ENCODE measurements at regions not wholly inside any gene's neighbourhood (a gene's known extent, or its start where the extent isn't known, plus 50 kb on each side); places are given as distances from the start of the nearest gene placed in this dataset.
"Not testable (repeated sequence)": the region's sequence is repeated elsewhere in the genome, so short reads cannot be mapped to it uniquely, and the experiment has no call there.

- TF ChIP-seq TCF4 (CRISPR knock-in tag; IDR thresholded peaks at IDR 0.05; ENCODE audit: borderline replicate concordance) = no peak
Observed at GRCh38 chr4:167842487-167842886, 249.8 kb upstream of the ANXA10 start (continued).

GRCh38 chr4:167854881-167855280 lies 237.5 kb upstream of the ANXA10 start:
- ATAC-seq = no peak
- TF ChIP-seq ZC3H10 (CRISPR knock-in tag; IDR thresholded peaks at IDR 0.05) = no peak
- TF ChIP-seq TCF4 (CRISPR knock-in tag; IDR thresholded peaks at IDR 0.05; ENCODE audit: borderline replicate concordance) = no peak
- TF ChIP-seq ZFP3 (CRISPR knock-in tag; IDR thresholded peaks at IDR 0.05) = no peak
- no peak for TF ChIP-seq ZNF565 (CRISPR knock-in tag; conservative IDR thresholded peaks at IDR 0.05; ENCODE audit: low read depth)
- TF ChIP-seq CSDC2 (CRISPR knock-in tag; IDR thresholded peaks at IDR 0.05) = no peak
- no peak for TF ChIP-seq ZFP30 (CRISPR knock-in tag; IDR thresholded peaks at IDR 0.05)
- TF ChIP-seq BACH2 (CRISPR knock-in tag; IDR thresholded peaks at IDR 0.05; ENCODE audit: borderline replicate concordance) = no peak
- no peak for TF ChIP-seq SNAI2 (CRISPR knock-in tag; IDR thresholded peaks at IDR 0.05)
- no peak for TF ChIP-seq RARB (CRISPR knock-in tag; IDR thresholded peaks at IDR 0.05)
- no peak for TF ChIP-seq PPARA (CRISPR knock-in tag; IDR thresholded peaks at IDR 0.05; ENCODE audit: borderline replicate concordance)
- TF ChIP-seq ISL1 (CRISPR knock-in tag; IDR thresholded peaks at IDR 0.05) = no peak

GRCh38 chr4:167858127-167858526 lies 234.2 kb upstream of the ANXA10 start:
- not testable (repeated sequence) for ATAC-seq

- ATAC-seq = no peak
- TF ChIP-seq ZNF8 (CRISPR knock-in tag; IDR thresholded peaks at IDR 0.05) (no peak), RARB (CRISPR knock-in tag; IDR thresholded peaks at IDR 0.05) (no peak), ZNF70 (CRISPR knock-in tag; IDR thresholded peaks at IDR 0.05) (no peak)
Observed at GRCh38 chr4:167867191-167867590, 225.1 kb upstream of the ANXA10 start.

- no peak for ATAC-seq
- TF ChIP-seq OSR1 (CRISPR knock-in tag; IDR thresholded peaks at IDR 0.05) = no peak
- TF ChIP-seq CSRNP3 (CRISPR knock-in tag; IDR thresholded peaks at IDR 0.05) = no peak
- TF ChIP-seq CREB5 (CRISPR knock-in tag; IDR thresholded peaks at IDR 0.05; ENCODE audit: low read depth) = no peak
- TF ChIP-seq RARB (CRISPR knock-in tag; IDR thresholded peaks at IDR 0.05) = no peak
- TF ChIP-seq PPARA (CRISPR knock-in tag; IDR thresholded peaks at IDR 0.05; ENCODE audit: borderline replicate concordance) = no peak
- no peak for TF ChIP-seq PATZ1 (CRISPR knock-in tag; IDR thresholded peaks at IDR 0.05; ENCODE audit: borderline replicate concordance)
- TF ChIP-seq TSHZ2 (CRISPR knock-in tag; IDR thresholded peaks at IDR 0.05) = no peak
- TF ChIP-seq ESRRG (CRISPR knock-in tag; IDR thresholded peaks at IDR 0.05) = no peak
- TF ChIP-seq TCF4 (CRISPR knock-in tag; IDR thresholded peaks at IDR 0.05; ENCODE audit: borderline replicate concordance) = no peak
- TF ChIP-seq GLIS3 (CRISPR knock-in tag; IDR thresholded peaks at IDR 0.05) = no peak
Observed at GRCh38 chr4:167868163-167868562, 224.2 kb upstream of the ANXA10 start.

Measured in SK-N-SH treated with all-trans-retinoic acid at 6 μM for 48 hours (cell line).